Nephron progenitor cell (in vitro differentiated cells): ENCODE measurements at regions not wholly inside any gene's neighbourhood (a gene's known extent, or its start where the extent isn't known, plus 50 kb on each side); places are given as distances from the start of the nearest gene placed in this dataset.

Source experiments
- DNase-seq: peaks from one replicate; pipeline ENCODE4 v3.0.0; 2021
- H3K27ac Mint-ChIP-seq: 2 replicates; pipeline ENCODE4 v1.8.0; 2021; ENCODE audit warnings: mild to moderate bottlenecking, moderate library complexity, mixed read lengths
- H3K27me3 Mint-ChIP-seq: 2 replicates; pipeline ENCODE4 v1.8.0; 2021; ENCODE audit warnings: mild to moderate bottlenecking, low read depth, mixed read lengths; ENCODE audit not compliant: poor library complexity
- H3K36me3 Mint-ChIP-seq: 2 replicates; pipeline ENCODE4 v1.8.0; 2021; ENCODE audit warnings: low read depth, mixed read lengths
- H3K4me1 Mint-ChIP-seq: 2 replicates; pipeline ENCODE4 v1.8.0; 2021; ENCODE audit warnings: mixed read lengths
- H3K4me3 Mint-ChIP-seq: 2 replicates; pipeline ENCODE4 v1.8.0; 2021; ENCODE audit warnings: mild to moderate bottlenecking, moderate library complexity, mixed read lengths
- H3K9me3 Mint-ChIP-seq: 2 replicates; pipeline ENCODE4 v1.8.0; 2021; ENCODE audit warnings: mild to moderate bottlenecking, moderate library complexity, mixed read lengths
- TF ChIP-seq, protein P1 (sequence below): fragments of 200-600 bp; sonication (generic); IDR thresholded peaks from 2 replicates; pipeline ENCODE4 v1.5.0; 2021; ENCODE audit warnings: antibody characterized with exemption

DNA sequence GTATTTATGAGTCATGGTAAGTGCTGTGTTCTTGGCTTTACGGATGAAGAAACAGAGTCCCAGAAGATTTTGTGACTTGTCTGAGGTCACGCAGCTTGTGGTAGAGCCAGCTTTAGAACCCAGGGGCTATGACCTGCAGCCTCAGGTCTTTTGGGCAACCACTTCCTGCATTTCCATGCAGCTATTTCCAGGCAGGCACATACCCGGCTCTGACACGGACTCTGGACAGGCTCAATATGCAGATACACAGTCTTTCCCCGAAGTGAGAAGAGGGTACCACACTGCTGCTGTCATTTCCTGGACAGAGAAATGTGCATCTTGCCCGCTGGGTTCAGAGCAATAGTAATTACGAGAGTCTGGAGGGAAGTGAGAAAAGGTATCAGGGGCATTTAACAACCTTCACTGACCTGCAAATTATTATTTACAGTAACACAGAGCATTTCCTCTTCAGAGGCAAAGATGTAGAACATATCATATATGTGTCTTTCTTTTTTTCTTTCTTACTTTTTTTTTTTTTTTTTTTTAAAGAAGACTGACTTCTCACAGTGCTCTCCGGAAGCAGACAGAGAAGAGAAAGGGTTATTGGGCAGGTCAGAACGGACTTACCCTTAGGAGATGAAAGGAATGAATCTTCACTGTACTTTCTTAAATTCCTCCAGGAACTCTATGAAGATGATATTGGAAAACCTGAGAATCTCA is 185.1 kb downstream of the CLIC5 start:
- Mint-ChIP-seq H3K27ac (no peak overlapping the region), H3K36me3 (peaks cover 5% of the 10 kb centered on the region), H3K27me3 (peaks cover 5% of the 10 kb centered on the region), H3K9me3 (peaks cover 14% of the 10 kb centered on the region), H3K4me1 (peaks cover 34% of the 10 kb centered on the region), H3K4me3 (no peak overlapping the region)
- TF ChIP-seq, protein P1, sequence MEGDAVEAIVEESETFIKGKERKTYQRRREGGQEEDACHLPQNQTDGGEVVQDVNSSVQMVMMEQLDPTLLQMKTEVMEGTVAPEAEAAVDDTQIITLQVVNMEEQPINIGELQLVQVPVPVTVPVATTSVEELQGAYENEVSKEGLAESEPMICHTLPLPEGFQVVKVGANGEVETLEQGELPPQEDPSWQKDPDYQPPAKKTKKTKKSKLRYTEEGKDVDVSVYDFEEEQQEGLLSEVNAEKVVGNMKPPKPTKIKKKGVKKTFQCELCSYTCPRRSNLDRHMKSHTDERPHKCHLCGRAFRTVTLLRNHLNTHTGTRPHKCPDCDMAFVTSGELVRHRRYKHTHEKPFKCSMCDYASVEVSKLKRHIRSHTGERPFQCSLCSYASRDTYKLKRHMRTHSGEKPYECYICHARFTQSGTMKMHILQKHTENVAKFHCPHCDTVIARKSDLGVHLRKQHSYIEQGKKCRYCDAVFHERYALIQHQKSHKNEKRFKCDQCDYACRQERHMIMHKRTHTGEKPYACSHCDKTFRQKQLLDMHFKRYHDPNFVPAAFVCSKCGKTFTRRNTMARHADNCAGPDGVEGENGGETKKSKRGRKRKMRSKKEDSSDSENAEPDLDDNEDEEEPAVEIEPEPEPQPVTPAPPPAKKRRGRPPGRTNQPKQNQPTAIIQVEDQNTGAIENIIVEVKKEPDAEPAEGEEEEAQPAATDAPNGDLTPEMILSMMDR = no peak
- no peak for DNase-seq

DNA sequence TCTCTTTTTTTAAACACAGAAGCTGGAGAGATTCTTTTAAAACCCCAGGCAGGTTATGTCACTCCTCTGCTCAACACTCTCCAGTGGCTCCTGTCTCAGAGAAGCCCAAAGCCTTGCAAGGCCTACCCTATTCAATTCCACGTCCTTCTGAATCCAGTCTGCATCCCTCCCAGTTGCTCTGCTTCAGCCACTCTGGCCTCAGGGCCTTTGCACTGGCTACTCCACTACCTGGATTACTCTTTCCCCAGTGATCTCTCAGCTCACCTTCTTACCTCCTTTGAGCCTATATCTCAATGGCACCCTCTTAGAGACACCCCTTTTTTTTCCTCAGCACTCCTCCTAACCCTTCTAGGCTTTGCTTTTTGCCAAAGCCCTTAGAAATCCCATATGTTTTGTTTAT is 185.8 kb downstream of the CLIC5 start:
- Mint-ChIP-seq H3K4me1 (peaks cover 27% of the 10 kb centered on the region), H3K36me3 (peaks cover 5% of the 10 kb centered on the region)

DNA sequence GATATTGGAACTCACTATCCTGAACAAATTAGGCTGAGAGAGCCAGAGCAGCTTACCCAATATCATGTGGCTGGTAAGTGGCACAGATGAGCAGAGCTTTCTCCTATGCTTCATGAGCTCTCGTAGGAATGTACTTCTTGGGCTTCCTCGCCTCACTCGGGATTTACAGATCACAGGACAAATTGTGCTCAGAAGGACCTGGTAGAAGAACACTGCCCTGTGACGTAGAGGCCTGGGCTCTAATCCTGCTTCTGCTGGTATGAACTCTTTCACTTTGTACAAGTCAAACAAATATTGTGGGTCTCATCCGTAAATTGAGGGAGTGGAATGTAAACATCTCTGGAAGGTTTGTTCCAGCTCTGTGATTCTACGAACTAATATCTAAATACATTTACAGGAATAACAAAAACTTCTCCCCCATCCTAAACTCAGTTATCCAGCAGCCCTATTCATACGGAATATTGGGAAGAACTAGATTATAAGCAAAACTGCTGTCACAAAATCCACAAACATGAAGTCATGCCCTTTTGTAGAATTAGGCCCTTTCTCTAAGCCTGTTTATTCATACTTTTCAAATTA is 187.6 kb downstream of the CLIC5 start:
- Mint-ChIP-seq H3K27me3 (peaks cover 5% of the 10 kb centered on the region), H3K4me3 (no peak overlapping the region), H3K4me1 (peaks cover 22% of the 10 kb centered on the region), H3K36me3 (peaks cover 5% of the 10 kb centered on the region), H3K27ac (no peak overlapping the region), H3K9me3 (peaks cover 14% of the 10 kb centered on the region)
- DNase-seq = no peak
- TF ChIP-seq, protein P1 = no peak

More for the DNA sequence above, 185.8 kb downstream of the CLIC5 start:
- H3K9me3 Mint-ChIP-seq = peaks cover 14% of the 10 kb centered on the region
- TF ChIP-seq, protein P1 = no peak
- no peak for DNase-seq
- H3K4me3 Mint-ChIP-seq = no peak overlapping the region
- peaks cover 3% of the 10 kb centered on the region for H3K27me3 Mint-ChIP-seq
- no peak overlapping the region for H3K27ac Mint-ChIP-seq

DNA sequence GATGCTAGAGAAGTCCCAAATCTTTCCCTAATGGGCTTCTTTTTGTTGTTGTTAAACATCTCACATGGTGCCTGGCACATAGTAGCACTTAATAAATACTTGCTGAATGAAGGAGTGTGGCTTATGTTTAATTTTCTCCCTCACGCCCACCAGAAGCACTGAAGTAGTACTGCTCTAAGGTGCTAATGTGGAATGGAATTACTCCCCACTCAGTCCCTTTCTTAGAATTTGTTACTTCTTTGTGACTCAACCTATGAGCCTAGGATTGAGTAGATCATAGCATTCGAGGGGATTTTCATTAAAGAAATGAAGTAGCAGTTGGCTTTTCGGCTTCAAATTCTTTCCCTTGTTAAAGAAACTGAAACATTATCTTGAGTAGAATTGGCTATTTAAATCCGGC is 192.8 kb downstream of the CLIC5 start:
- H3K27ac Mint-ChIP-seq = no peak overlapping the region
- peaks cover 8% of the 10 kb centered on the region for H3K27me3 Mint-ChIP-seq
- peaks cover 14% of the 10 kb centered on the region for H3K9me3 Mint-ChIP-seq

DNA sequence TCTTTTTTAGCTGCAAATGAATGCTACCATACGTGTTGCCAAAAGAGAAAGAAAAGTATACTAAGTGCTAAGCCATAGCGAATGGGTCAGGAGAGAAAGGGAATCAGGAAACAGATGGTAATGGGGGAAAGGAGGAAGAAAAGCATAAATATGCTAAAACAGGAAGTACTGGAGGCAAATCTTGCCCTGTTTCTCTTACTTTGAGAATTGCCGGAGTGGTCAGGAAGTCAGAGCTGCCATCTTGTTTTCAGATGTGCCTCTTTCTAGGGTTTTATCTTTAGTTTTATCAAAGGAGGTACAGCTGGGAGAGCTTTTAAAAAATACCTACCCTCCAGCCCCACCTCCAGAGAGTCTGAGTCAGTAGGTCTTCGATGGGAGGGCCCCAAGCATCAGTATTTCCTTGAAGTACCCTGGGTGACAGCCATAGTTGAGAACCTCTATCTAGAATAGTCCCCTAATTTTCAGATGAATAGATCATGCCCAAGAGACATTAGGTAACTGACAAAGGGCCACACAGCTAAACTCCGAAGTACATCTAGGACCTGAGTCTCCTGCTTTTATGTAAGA is 193.3 kb downstream of the CLIC5 start:
- Mint-ChIP-seq H3K4me3 (no peak overlapping the region), H3K27me3 (peaks cover 10% of the 10 kb centered on the region), H3K9me3 (peaks cover 20% of the 10 kb centered on the region), H3K4me1 (peaks cover 5% of the 10 kb centered on the region), H3K27ac (no peak overlapping the region), H3K36me3 (peaks cover 18% of the 10 kb centered on the region)
- no peak for DNase-seq
- TF ChIP-seq, protein P1 = no peak

More for the DNA sequence above, 192.8 kb downstream of the CLIC5 start:
- H3K4me3 Mint-ChIP-seq = no peak overlapping the region
- H3K36me3 Mint-ChIP-seq = peaks cover 13% of the 10 kb centered on the region
- DNase-seq = no peak
- H3K4me1 Mint-ChIP-seq = no peaks in the 10 kb centered on the region
- TF ChIP-seq, protein P1 = no peak
